Bronchial epithelial cell (primary cell): ENCODE measurements at regions not wholly inside any gene's neighbourhood (a gene's known extent, or its start where the extent isn't known, plus 50 kb on each side); places are given as distances from the start of the nearest gene placed in this dataset.

Source experiments
- DNase-seq: peaks from one replicate; pipeline ENCODE4 v3.0.0-alpha.2; 2010; ENCODE audit warnings: low read depth
- FAIRE-seq: peaks from 2 replicates; lab custom pipeline; 2011; peaks lifted over from hg19 to GRCh38; lab: Jason Lieb, UNC
- H3K27me3 ChIP-seq: 2 replicates; pipeline ENCODE4 v1.5.1; 2011; ENCODE audit warnings: low read length; ENCODE audit not compliant: control insufficient read depth, insufficient read depth
- H3K36me3 ChIP-seq: 2 replicates; pipeline ENCODE4 v1.5.1; 2011; ENCODE audit warnings: low read length; ENCODE audit not compliant: control insufficient read depth, insufficient read depth
- H3K4me3 ChIP-seq: 2 replicates; pipeline ENCODE4 v1.5.1; 2011; ENCODE audit warnings: mild to moderate bottlenecking, low read depth, low read length, control low read depth
- TF ChIP-seq, protein P1 (sequence below): IDR thresholded peaks from 2 replicates; pipeline ENCODE4 v1.5.1; 2011; ENCODE audit warnings: mild to moderate bottlenecking, moderate library complexity, low read length, control low read depth, inconsistent platforms; ENCODE audit not compliant: insufficient read depth, severe bottlenecking

DNA sequence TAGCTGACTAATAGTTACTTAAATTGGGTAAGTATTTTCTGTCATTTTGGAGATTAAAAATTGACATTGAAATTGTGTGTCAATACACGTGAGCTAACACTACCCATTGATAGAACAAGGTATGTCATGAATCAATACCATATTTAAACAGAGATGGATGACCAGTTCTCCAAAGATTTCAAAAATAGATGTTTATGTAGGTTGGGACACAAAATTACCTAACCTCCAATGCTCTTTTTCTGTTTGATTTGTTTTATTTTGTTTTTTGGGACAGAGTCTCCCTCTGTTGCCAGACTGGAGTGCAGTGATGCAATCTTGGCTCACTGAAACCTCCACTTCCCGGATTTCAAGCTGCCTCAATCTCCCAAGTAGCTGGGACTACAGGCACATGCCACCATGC lies 1491.7 kb downstream of the GRIK2 start:
- no peaks in the 10 kb centered on the region for H3K36me3 ChIP-seq
- no peak for FAIRE-seq
- DNase-seq = no peak
- H3K27me3 ChIP-seq = no peaks in the 10 kb centered on the region
- H3K4me3 ChIP-seq = no peak overlapping the region
- TF ChIP-seq, protein P1, sequence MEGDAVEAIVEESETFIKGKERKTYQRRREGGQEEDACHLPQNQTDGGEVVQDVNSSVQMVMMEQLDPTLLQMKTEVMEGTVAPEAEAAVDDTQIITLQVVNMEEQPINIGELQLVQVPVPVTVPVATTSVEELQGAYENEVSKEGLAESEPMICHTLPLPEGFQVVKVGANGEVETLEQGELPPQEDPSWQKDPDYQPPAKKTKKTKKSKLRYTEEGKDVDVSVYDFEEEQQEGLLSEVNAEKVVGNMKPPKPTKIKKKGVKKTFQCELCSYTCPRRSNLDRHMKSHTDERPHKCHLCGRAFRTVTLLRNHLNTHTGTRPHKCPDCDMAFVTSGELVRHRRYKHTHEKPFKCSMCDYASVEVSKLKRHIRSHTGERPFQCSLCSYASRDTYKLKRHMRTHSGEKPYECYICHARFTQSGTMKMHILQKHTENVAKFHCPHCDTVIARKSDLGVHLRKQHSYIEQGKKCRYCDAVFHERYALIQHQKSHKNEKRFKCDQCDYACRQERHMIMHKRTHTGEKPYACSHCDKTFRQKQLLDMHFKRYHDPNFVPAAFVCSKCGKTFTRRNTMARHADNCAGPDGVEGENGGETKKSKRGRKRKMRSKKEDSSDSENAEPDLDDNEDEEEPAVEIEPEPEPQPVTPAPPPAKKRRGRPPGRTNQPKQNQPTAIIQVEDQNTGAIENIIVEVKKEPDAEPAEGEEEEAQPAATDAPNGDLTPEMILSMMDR = no peak

DNA sequence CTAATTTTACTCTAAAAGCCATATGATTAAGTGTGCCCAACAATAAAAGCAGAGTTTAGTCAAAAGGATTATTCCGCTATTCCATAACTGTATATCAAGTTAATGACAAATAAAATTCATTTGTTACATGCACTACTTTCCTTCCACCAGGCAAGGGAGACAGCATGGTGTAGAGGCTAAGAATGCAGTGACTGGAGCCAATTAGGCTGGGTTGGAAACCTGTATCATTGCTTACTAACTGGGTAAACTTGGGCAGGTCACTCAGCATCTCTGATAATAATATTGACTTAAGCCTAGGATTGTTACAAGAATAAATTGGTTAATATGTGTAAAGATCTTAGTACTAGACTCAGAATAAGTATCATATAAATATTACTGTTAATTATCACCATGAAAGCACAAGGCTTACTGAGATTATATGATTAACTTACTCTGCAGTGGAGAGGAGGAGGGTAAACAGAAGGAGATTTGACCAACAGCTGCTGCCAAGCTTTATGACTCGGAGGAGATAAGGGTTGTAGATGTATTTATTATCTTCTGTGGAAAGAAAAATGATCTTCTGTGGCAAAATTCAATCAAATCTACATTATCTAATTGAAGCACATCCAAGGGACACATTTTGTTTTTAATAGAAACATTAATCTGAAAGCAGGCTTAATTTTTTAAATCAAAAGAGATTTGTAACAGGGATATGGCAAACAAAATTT lies 1459.9 kb downstream of the GRIK2 start:
- no peak for FAIRE-seq
- Histone ChIP-seq H3K36me3 (no peaks in the 10 kb centered on the region), H3K27me3 (no peaks in the 10 kb centered on the region), H3K4me3 (no peak overlapping the region)
- TF ChIP-seq, protein P1 = no peak
- DNase-seq = no peak

DNA sequence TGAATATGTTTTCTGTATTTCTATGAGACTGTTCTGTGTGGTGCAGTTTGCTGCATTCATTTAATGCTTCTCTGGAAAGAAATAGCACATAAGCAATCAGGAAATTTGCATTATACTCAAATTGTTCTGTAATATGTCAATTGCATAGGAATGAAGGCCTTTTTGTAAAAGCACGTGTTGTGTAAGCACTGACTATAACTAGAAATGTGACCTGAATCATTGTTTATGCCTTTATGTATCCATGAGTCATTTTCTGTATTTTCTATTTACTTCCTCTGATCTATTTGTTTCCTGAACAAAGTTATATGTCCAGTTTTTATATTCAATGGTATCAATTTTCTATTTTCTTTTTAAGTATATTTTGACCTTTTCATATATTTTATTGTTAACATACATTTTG lies 1455.3 kb downstream of the GRIK2 start:
- no peaks in the 10 kb centered on the region for H3K27me3 ChIP-seq
- TF ChIP-seq, protein P1 = no peak
- H3K36me3 ChIP-seq = no peaks in the 10 kb centered on the region
- FAIRE-seq = no peak
- H3K4me3 ChIP-seq = no peak overlapping the region
- peak; percentile 18 for DNase-seq

DNA sequence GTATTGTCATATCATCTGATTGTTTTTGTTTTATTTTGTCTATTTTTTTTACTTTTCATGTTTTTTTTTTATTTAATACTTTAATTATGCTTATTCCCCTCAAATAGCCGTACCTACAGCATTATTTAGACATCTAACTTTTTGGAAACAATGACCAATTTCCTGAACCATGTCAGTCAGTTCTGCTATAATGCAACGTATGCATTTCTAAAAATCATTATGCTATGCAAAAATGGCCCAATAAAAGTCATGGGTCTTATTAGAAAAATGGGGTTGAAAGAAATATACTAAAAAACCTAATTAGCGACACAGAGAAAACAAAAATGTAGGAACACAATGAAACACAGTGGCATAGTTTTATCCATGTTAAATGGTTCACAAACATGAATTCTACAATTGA lies 1454.7 kb downstream of the GRIK2 start:
- Histone ChIP-seq H3K36me3 (no peaks in the 10 kb centered on the region), H3K4me3 (no peak overlapping the region), H3K27me3 (no peaks in the 10 kb centered on the region)
- FAIRE-seq = no peak
- TF ChIP-seq, protein P1 = no peak
- no peak for DNase-seq

DNA sequence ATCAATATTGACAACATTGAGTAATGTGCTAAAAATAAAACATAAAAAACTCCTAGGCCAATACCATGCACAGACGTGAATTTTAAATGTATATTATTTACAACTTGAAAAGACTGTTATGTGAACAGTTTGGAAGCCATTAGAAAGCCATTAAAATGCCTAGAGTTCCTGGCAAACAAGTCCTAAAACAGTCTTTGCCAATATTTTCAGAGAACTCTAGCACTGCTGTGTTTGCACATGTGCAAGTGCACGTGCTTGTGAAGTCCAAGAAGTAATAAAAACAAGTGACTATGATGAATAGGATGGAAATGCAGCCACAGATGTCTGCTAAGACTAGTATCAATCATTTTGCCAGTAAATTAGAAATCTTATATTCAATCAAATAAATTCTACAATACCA lies 1447.6 kb downstream of the GRIK2 start:
- Histone ChIP-seq H3K36me3 (no peaks in the 10 kb centered on the region), H3K27me3 (no peaks in the 10 kb centered on the region), H3K4me3 (no peak overlapping the region)
- TF ChIP-seq, protein P1 = no peak
- no peak for DNase-seq
- no peak for FAIRE-seq

DNA sequence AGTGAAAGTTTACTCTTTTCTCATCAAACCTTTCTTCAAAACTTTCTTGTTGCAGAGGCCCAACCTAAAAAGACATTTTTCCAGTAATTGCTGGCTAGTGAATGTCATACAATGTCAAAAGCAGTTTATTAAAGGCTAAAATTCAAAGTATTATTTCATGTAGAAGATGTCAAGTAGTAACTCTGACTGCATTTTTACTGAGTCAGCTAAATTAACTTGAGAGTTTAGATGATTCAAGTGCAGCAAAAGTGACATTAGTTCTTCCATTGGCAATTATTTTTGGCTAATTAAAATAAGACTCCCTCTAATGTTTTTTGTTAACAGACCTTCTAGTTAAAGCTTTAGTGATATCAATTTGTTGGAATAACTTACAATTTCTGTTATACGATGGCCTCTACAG lies 1438.5 kb downstream of the GRIK2 start:
- H3K4me3 ChIP-seq = no peak overlapping the region
- TF ChIP-seq, protein P1 = no peak
- DNase-seq = no peak
- no peaks in the 10 kb centered on the region for H3K36me3 ChIP-seq
- no peaks in the 10 kb centered on the region for H3K27me3 ChIP-seq
- FAIRE-seq = no peak
